ENCODE measurements at regions not wholly inside any gene's neighbourhood (a gene's known extent, or its start where the extent isn't known, plus 50 kb on each side); places are given as distances from the start of the nearest gene placed in this dataset.

GRCh38 chr16:24427840-24428239 is 111.5 kb upstream of the RBBP6 start (continued):
- TF ChIP-seq CHD1 (IDR thresholded peaks at IDR 0.05; ENCODE audit: low read depth, low read length) (no peak), CBX8 (IDR thresholded peaks at IDR 0.05; ENCODE audit: borderline replicate concordance, low read depth, low read length) (no peak), ZNF274 (IDR thresholded peaks at IDR 0.05; ENCODE audit: borderline replicate concordance, extremely low read depth, low read length) (no peak), BRCA1 (IDR thresholded peaks at IDR 0.05; ENCODE audit: low read depth, low read length) (no peak), GTF2F1 (IDR thresholded peaks at IDR 0.05; ENCODE audit: borderline replicate concordance, low read depth, low read length) (no peak)

All from H1 (cell line).